GM08714 (cell line): ENCODE measurements at regions not wholly inside any gene's neighbourhood (a gene's known extent, or its start where the extent isn't known, plus 50 kb on each side); places are given as distances from the start of the nearest gene placed in this dataset.

ENCODE experiments used
- H3K4me3 ChIP-seq: fragments of 200-500 bp; sonication (Bioruptor generic); 2 replicates; pipeline ENCODE4 v1.5.1; 2014; ENCODE audit warnings: mild to moderate bottlenecking, low read length, inconsistent platforms
- ZNF274 ChIP-seq: IDR thresholded peaks from 2 replicates; pipeline ENCODE4 v1.6.1; 2012; ENCODE audit warnings: mild to moderate bottlenecking, low read depth, low read length

DNA sequence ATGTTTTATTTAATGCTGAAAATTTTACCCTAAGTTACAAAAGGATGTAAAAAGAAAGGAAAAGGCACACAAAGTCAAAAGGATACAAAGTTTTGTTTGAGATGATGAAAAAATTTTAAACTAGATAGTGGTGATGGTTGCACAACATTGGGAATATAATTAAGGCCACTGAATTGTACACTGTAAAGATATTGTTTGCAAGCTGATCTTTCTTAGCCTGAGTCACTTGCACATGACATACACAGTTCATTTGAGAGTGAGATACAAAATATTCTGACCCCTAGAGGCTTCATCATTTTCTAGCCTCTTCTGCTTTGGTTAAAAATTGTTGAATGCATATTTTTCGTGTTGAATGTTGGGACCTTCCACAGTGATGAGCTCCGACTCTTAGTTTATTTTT is 462.6 kb downstream of the HDGFL1 start:
- H3K4me3 ChIP-seq, result no peak overlapping the region
- no peak for TF ChIP-seq ZNF274

GRCh38 chr6:23034926-23035325 is 465.6 kb downstream of the HDGFL1 start:
- no peak overlapping the region for H3K4me3 ChIP-seq
- TF ChIP-seq ZNF274, result no peak

GRCh38 chr6:23036406-23036983 is 467.1 kb downstream of the HDGFL1 start:
- TF ChIP-seq ZNF274, result no peak
- no peak overlapping the region for H3K4me3 ChIP-seq

- no peak for TF ChIP-seq ZNF274
- no peak overlapping the region for H3K4me3 ChIP-seq
Measured at GRCh38 chr6:23040899-23041298, 471.5 kb downstream of the HDGFL1 start.

DNA sequence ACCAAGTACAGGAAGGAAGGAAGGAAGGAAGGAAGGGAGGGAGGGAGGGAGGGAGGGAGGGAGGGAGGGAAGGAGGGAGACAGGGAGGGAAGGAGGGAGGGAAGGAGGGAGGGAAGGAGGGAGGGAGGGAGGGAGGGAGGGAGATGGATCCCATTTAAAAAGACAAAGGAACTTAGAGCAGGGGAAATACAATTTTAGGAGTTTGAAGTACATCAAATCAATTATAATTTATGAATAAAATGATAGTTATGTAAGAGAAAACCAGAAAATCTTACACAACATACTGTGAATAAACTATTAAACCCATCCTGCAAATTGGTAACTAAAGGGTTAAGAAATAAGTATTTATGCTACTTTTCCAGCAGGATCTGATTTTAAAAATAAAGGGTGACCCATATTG is 475.9 kb downstream of the HDGFL1 start:
- no peak overlapping the region for H3K4me3 ChIP-seq
- TF ChIP-seq ZNF274, result no peak

GRCh38 chr6:23055523-23055922 is 486.2 kb downstream of the HDGFL1 start:
- no peak for TF ChIP-seq ZNF274

DNA sequence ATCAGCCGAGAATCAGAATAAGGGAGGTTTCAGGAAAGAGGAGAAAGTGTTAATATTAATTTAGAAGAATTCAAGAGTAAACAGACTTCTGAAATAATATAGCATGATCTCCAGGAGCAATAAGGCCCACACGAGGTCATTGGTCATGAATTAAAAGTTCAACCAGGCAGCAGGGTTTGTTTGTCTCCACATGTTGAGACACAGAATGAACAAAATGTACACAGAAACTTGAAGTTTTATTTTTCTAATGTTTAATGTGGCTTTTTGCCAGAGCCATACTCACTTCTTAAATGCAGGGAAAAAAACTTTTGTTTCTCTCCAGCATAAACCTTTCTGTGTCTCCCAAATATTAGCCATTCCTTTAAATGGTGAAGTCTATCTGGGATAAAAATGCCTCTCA is 504.5 kb downstream of the HDGFL1 start:
- H3K4me3 ChIP-seq, result no peak overlapping the region
- TF ChIP-seq ZNF274, result no peak

More at GRCh38 chr6:23055523-23055922, 486.2 kb downstream of the HDGFL1 start:
- H3K4me3 ChIP-seq, result no peak overlapping the region

- no peak for TF ChIP-seq ZNF274
- no peak overlapping the region for H3K4me3 ChIP-seq
Measured at GRCh38 chr6:23077772-23078171, 508.4 kb downstream of the HDGFL1 start.

DNA sequence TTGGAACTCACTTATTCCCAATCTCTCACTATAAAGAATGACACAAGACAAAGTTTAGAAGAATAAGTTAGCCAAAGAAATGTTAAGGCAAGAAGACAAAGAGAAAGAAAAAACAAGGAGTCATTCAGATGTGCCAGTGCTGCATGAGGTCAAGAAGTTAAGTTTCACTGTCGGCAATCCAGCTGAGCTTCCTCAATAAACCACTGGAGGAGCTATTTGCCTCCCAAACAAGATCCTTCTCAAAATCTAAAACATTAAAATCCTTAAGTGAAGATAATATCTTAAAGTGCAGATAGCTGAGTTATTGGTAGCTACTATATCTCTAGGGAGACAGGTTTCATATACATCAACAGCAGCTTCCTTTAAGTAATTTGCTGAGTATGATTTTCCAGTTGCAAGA is 512.3 kb downstream of the HDGFL1 start:
- TF ChIP-seq ZNF274, result no peak
- no peak overlapping the region for H3K4me3 ChIP-seq

DNA sequence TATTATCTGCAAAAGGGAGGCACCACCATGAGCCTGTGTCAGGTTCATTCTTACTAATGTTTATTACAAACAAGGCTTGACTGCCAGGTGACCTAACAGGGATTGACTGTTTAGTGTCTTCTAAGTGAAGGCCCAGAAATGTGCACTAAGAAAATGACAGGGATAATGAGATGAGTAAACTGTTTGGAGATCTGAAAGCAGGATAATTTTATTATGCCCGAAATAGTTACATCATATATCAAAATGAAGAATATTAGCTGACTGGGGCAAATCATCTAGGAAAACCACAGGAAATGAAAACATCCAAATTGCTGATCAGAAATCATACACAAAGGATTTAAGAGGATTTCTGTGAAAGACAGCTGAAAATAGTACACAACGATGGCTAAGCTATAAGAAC is 516.7 kb downstream of the HDGFL1 start:
- no peak for TF ChIP-seq ZNF274
- H3K4me3 ChIP-seq, result no peak overlapping the region

DNA sequence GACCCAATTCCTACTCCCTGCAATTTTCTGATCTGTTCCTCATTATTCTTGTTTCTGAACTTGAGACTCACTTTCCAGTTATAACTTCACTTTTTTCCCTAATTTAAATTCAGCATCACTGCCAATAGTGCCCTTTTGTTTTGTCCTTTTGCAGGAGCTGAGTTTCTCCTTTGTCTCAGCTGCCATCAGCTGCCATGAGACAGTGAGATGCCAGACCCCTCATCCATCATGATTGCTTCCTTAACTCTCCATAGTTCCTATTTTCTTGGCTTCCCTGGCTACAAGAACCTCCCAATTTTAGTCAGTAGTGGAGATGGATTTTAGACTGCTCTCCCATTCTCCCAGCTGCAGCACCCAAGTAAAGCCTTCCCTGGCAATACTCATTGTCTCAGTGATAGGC is 518.1 kb downstream of the HDGFL1 start:
- TF ChIP-seq ZNF274, result no peak
- no peak overlapping the region for H3K4me3 ChIP-seq

- no peak overlapping the region for H3K4me3 ChIP-seq
- TF ChIP-seq ZNF274, result no peak
Measured at GRCh38 chr6:23088761-23089160, 519.4 kb downstream of the HDGFL1 start.

DNA sequence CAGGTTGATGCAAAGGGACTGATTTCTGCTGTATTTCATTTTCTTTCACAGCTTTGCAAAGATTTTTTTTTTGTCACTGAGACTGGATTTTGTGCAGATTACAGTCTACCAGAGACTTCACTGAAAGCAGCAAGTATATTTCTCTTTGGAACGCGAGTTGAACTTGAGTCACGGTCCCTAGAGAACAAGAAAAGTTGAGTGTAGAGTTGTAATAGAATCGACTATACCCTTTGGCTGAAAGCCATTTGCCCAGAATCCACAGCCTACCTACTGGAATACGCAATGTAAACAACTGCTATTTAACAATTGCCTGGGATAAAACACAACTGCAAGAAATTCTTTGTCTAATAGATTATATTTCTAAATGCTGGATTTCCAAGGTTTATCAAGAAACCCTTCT is 520.6 kb downstream of the HDGFL1 start:
- TF ChIP-seq ZNF274, result no peak

GRCh38 chr6:23091795-23092194 is 522.4 kb downstream of the HDGFL1 start:
- H3K4me3 ChIP-seq, result no peak overlapping the region
- no peak for TF ChIP-seq ZNF274

More for the DNA sequence above, 520.6 kb downstream of the HDGFL1 start:
- no peak overlapping the region for H3K4me3 ChIP-seq

- TF ChIP-seq ZNF274, result no peak
- no peak overlapping the region for H3K4me3 ChIP-seq
Measured at GRCh38 chr6:23096876-23097275, 527.5 kb downstream of the HDGFL1 start.

GRCh38 chr6:23097566-23097965 is 528.2 kb downstream of the HDGFL1 start:
- H3K4me3 ChIP-seq, result no peak overlapping the region
- no peak for TF ChIP-seq ZNF274

GRCh38 chr6:23106951-23107350 is 537.6 kb downstream of the HDGFL1 start:
- TF ChIP-seq ZNF274, result no peak
- H3K4me3 ChIP-seq, result no peak overlapping the region
